ENCODE measurements at regions not wholly inside any gene's neighbourhood (a gene's known extent, or its start where the extent isn't known, plus 50 kb on each side); places are given as distances from the start of the nearest gene placed in this dataset.

- ChIA-PET POLR2A (interaction anchor here (1.0 to 1.3 kb wide), 2 partner anchors 15 to 30 kb away, joined by 3 read pairs; no protein-coding TSS in a partner anchor), CTCF (ENCODE audit: unreplicated experiment) (no interaction called here)
These were observed 526.3 kb downstream of the SPRY1 start for GRCh38 chr4:123922847-123923246.

DNA sequence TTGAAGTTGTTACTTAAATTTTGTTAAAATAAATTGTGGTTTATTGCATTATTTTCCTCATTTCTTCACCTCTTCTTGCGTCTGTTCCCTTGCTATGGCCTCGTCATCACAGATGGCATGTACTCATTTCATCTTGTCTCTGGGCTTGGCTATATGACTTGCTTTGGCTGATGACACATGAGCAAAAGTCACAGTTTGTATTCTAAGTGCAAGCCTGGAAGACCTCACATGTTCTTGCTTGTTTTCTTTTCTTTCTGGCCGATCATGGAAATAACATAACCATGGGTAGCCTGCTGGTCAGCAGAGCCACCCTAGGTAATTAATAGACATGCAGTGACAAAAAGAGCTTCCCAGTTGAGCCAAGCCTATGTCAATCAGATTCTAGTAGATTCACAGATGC is 527.9 kb downstream of the SPRY1 start:
- ChIA-PET CTCF (ENCODE audit: unreplicated experiment) (no interaction called here), POLR2A (no interaction called here)

More at GRCh38 chr4:123922847-123923246, 526.3 kb downstream of the SPRY1 start:
- TF ChIP-seq, protein P1, sequence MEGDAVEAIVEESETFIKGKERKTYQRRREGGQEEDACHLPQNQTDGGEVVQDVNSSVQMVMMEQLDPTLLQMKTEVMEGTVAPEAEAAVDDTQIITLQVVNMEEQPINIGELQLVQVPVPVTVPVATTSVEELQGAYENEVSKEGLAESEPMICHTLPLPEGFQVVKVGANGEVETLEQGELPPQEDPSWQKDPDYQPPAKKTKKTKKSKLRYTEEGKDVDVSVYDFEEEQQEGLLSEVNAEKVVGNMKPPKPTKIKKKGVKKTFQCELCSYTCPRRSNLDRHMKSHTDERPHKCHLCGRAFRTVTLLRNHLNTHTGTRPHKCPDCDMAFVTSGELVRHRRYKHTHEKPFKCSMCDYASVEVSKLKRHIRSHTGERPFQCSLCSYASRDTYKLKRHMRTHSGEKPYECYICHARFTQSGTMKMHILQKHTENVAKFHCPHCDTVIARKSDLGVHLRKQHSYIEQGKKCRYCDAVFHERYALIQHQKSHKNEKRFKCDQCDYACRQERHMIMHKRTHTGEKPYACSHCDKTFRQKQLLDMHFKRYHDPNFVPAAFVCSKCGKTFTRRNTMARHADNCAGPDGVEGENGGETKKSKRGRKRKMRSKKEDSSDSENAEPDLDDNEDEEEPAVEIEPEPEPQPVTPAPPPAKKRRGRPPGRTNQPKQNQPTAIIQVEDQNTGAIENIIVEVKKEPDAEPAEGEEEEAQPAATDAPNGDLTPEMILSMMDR (conservative IDR thresholded peaks at IDR 0.05; ENCODE audit: low read length): no peak
- TF ChIP-seq EZH2phosphoT487 (IDR thresholded peaks at IDR 0.05; ENCODE audit: borderline replicate concordance, low read depth, low read length): no peak
- Histone ChIP-seq H3K4me3 (ENCODE audit: low read depth, low read length, poor library complexity, severe bottlenecking) (no peak overlapping the region), H3K27ac (ENCODE audit: low read depth, low read length, poor library complexity, severe bottlenecking) (no peak overlapping the region), H3K4me2 (ENCODE audit: low read length) (no peak overlapping the region), H2AFZ (ENCODE audit: low read length) (no peak overlapping the region), H4K20me1 (ENCODE audit: insufficient read depth, low read length) (no peaks in the 10 kb centered on the region), H3K36me3 (ENCODE audit: insufficient read depth, low read length) (no peaks in the 10 kb centered on the region), H3K9me3 (ENCODE audit: low read length) (no peaks in the 10 kb centered on the region), H3K79me2 (ENCODE audit: insufficient read depth, low read depth, low read length) (no peaks in the 10 kb centered on the region), H3K4me1 (ENCODE audit: insufficient read depth, low read length, poor library complexity, severe bottlenecking) (no peaks in the 10 kb centered on the region), H3K9me2 (ENCODE audit: insufficient read depth, low read length) (no peaks in the 10 kb centered on the region)
- no TSS peak for BruUV-seq (replicated peaks)
- DNase-seq (ENCODE audit: low spot score): no peak
- intact Hi-C loops (cut with micrococcal nuclease; ENCODE audit: unreplicated experiment): no loop called here

DNA sequence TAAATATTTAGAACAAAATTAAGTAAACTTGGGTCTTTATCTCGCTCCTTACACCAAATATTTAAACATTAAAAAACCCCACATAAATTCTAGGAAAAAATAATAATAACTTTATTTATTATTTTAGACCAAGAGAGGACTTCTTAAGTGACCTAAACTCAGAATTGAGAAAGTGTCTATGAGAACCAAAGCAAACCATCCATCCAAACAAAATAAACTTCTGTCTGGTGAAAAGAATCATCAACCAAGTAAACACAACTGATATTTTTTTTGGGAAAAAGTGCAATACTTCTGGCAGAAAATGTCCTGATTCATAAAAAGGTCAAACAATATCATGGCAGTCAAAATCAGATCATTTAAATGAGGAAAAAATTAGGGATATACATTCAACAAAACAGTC is 533.0 kb downstream of the SPRY1 start:
- TF ChIP-seq EZH2phosphoT487 (IDR thresholded peaks at IDR 0.05; ENCODE audit: borderline replicate concordance, low read depth, low read length): no peak
- TF ChIP-seq, protein P1 (conservative IDR thresholded peaks at IDR 0.05; ENCODE audit: low read length): no peak
- no peak overlapping the region for H2AFZ ChIP-seq (ENCODE audit: low read length)
- H4K20me1 ChIP-seq (ENCODE audit: insufficient read depth, low read length): no peaks in the 10 kb centered on the region
- no peaks in the 10 kb centered on the region for H3K36me3 ChIP-seq (ENCODE audit: insufficient read depth, low read length)
- ChIA-PET CTCF (ENCODE audit: unreplicated experiment) (no interaction called here), POLR2A (no interaction called here)
- no peak overlapping the region for H3K4me3 ChIP-seq (ENCODE audit: low read depth, low read length, poor library complexity, severe bottlenecking)
- H3K4me1 ChIP-seq (ENCODE audit: insufficient read depth, low read length, poor library complexity, severe bottlenecking): no peaks in the 10 kb centered on the region
- no TSS peak for BruUV-seq (replicated peaks)
- H3K4me2 ChIP-seq (ENCODE audit: low read length): no peak overlapping the region
- no peaks in the 10 kb centered on the region for H3K9me3 ChIP-seq (ENCODE audit: low read length)
- no peaks in the 10 kb centered on the region for H3K9me2 ChIP-seq (ENCODE audit: insufficient read depth, low read length)
- no peak for DNase-seq (ENCODE audit: low spot score)
- H3K79me2 ChIP-seq (ENCODE audit: insufficient read depth, low read depth, low read length): no peaks in the 10 kb centered on the region
- no peak overlapping the region for H3K27ac ChIP-seq (ENCODE audit: low read depth, low read length, poor library complexity, severe bottlenecking)
- intact Hi-C loops (cut with micrococcal nuclease; ENCODE audit: unreplicated experiment): no loop called here

More for the DNA sequence above, 527.9 kb downstream of the SPRY1 start:
- no peak for DNase-seq (ENCODE audit: low spot score)
- no peak for TF ChIP-seq EZH2phosphoT487 (IDR thresholded peaks at IDR 0.05; ENCODE audit: borderline replicate concordance, low read depth, low read length)
- TF ChIP-seq, protein P1 (conservative IDR thresholded peaks at IDR 0.05; ENCODE audit: low read length): no peak
- Histone ChIP-seq H3K4me3 (ENCODE audit: low read depth, low read length, poor library complexity, severe bottlenecking) (no peak overlapping the region), H3K27ac (ENCODE audit: low read depth, low read length, poor library complexity, severe bottlenecking) (no peak overlapping the region), H3K4me1 (ENCODE audit: insufficient read depth, low read length, poor library complexity, severe bottlenecking) (no peaks in the 10 kb centered on the region), H3K79me2 (ENCODE audit: insufficient read depth, low read depth, low read length) (no peaks in the 10 kb centered on the region), H3K9me3 (ENCODE audit: low read length) (no peaks in the 10 kb centered on the region), H4K20me1 (ENCODE audit: insufficient read depth, low read length) (no peaks in the 10 kb centered on the region), H3K36me3 (ENCODE audit: insufficient read depth, low read length) (no peaks in the 10 kb centered on the region), H3K4me2 (ENCODE audit: low read length) (no peak overlapping the region), H2AFZ (ENCODE audit: low read length) (no peak overlapping the region), H3K9me2 (ENCODE audit: insufficient read depth, low read length) (no peaks in the 10 kb centered on the region)
- BruUV-seq (replicated peaks): no TSS peak
- intact Hi-C loops (cut with micrococcal nuclease; ENCODE audit: unreplicated experiment): no loop called here

Measured in OCI-LY7 (cell line).